Kidney (tissue), 13 donors: ENCODE measurements at regions not wholly inside any gene's neighbourhood (a gene's known extent, or its start where the extent isn't known, plus 50 kb on each side); places are given as distances from the start of the nearest gene placed in this dataset.

Source experiments
- DNase-seq, 5 donors: peaks; one replicate each; pipeline ENCODE4 v3.0.0-alpha.2; 2013 to 2020
- FAIRE-seq: peaks from 2 replicates; lab custom pipeline; 2012; peaks lifted over from hg19 to GRCh38; lab: Jason Lieb, UNC
- H3K27ac ChIP-seq, 2 donors: one replicate each; pipeline ENCODE4 v1.7.0; 2013; ENCODE audit warnings: low read depth in 2 of 2, low read length in 2 of 2, inconsistent platforms in 1 of 2
- H3K27me3 ChIP-seq: one replicate; pipeline ENCODE4 v1.7.1; 2013; ENCODE audit warnings: low read length, inconsistent platforms; ENCODE audit not compliant: control insufficient read depth, insufficient read depth
- H3K36me3 ChIP-seq, 3 donors: one replicate each; pipeline versions ENCODE4 v1.7.0 to v1.7.1; 2013; ENCODE audit warnings: low read length in 3 of 3, control low read depth in 1 of 3, inconsistent platforms in 1 of 3; ENCODE audit not compliant: insufficient read depth in 3 of 3, control insufficient read depth in 2 of 3
- H3K4me1 ChIP-seq, 3 donors: one replicate each; pipeline versions ENCODE4 v1.7.0 to v1.7.1; 2013; ENCODE audit warnings: low read length in 3 of 3, inconsistent platforms in 1 of 3, low read depth in 1 of 3; ENCODE audit not compliant: control insufficient read depth in 2 of 3, insufficient read depth in 2 of 3
- H3K4me3 ChIP-seq, 3 donors: one replicate each; pipeline versions ENCODE4 v1.7.0 to v1.8.1; 2013; ENCODE audit warnings: low read length in 3 of 3, control low read depth in 1 of 3, inconsistent platforms in 1 of 3
- H3K9ac ChIP-seq, 3 donors: one replicate each; pipeline versions ENCODE4 v1.7.0 to v1.7.1; 2013; ENCODE audit warnings: low read length in 3 of 3, control low read depth in 1 of 3, inconsistent platforms in 1 of 3
- H3K9me3 ChIP-seq, 3 donors: one replicate each; pipeline versions ENCODE4 v1.7.0 to v1.7.1; 2013; ENCODE audit warnings: low read length in 3 of 3, control low read depth in 1 of 3, inconsistent platforms in 1 of 3; ENCODE audit not compliant: control insufficient read depth in 2 of 3, insufficient read depth in 1 of 3
- CTCF ChIP-seq: IDR thresholded peaks from 3 replicates; pipeline ENCODE4 v1.5.1; 2012; ENCODE audit warnings: mild to moderate bottlenecking, moderate library complexity, borderline replicate concordance; ENCODE audit not compliant: insufficient read depth; ENCODE audit errors: extremely low read depth
- intact Hi-C: fragments of 100-400 bp; cut with DNase I; formaldehyde crosslinking; loops from one replicate; pipeline ENCODE4 v1.11.1; 2022
- donor health status: control.
- donor health status: control.
- donor health status: control.
- donor health status: control.
- donor health status: control.
- donor health status: DM: yes; HTN: yes; CAD: no.
- donor health status: Normal renal cell carcinoma (clear cell type).

GRCh38 chr12:38101753-38102152 is 214.8 kb upstream of the ALG10B start:
- Histone ChIP-seq H3K4me1 (no peaks in the 10 kb centered on the region), H3K4me3 (no peak overlapping the region), H3K27me3 (no peaks in the 10 kb centered on the region), H3K36me3 (no peaks in the 10 kb centered on the region), H3K27ac (no peak overlapping the region), H3K9me3 (no peaks in the 10 kb centered on the region), H3K9ac (no peak overlapping the region)
- FAIRE-seq (no peak), DNase-seq (no peak)
- intact Hi-C loops = no loop called here
- no peak for TF ChIP-seq CTCF

DNA sequence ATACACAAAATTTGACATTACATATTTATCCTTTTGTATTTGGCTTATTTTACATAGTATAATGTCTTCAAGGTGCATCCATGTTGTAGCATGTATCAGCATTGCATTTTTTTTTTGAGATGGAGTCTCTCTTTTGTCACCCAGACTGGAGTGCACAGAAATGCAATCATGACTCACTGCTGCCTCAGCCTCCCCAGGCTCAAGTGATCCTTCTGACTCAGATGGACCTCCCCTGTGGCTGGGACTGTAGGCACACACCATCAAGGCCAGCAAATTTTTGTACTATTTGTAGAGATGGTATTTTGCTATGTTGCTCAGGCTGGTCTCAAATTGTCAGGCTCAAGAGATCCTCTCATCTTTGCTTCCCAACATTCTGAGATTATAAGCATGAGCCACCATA is 214.4 kb upstream of the ALG10B start:
- FAIRE-seq (no peak), DNase-seq (no peak)
- no peak for TF ChIP-seq CTCF
- no peak overlapping the region for H3K27ac ChIP-seq
- intact Hi-C loops = no loop called here
- no peak overlapping the region for H3K9ac ChIP-seq
- no peaks in the 10 kb centered on the region for H3K36me3 ChIP-seq
- no peaks in the 10 kb centered on the region for H3K9me3 ChIP-seq
- no peak overlapping the region for H3K4me3 ChIP-seq
- no peaks in the 10 kb centered on the region for H3K27me3 ChIP-seq
- H3K4me1 ChIP-seq = no peaks in the 10 kb centered on the region

DNA sequence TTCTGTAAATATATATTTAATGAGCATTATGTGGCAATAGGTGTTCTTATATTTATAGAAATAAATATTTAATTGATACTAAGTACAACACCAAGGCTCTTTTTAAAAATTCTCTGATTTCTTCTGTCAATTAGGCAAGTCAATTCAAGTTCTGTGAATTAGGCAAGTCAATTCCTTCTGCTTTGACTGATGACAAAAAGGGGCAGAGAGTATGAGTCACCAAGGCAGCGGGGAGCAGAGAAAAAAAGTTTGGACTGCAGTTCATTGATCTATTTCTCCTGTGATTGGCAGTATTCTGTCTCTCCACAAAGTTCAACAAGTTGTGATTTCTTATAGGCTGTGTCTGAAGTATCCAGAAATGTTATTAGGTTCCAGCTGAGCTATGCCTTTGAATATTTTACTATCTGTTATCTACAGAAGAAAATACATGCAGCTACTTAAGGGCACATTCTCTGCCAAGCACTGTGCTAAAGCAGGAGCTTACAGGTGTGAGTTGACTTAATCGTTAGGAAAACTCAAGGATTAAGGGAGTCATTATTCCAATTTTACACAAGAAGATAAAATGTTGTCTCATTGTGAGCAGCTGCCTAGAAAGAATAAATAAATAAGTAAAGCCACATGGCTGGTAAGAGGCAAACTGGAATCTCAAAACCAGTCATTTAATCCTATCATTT is 206.4 kb upstream of the ALG10B start:
- no peak overlapping the region for H3K4me3 ChIP-seq
- no peaks in the 10 kb centered on the region for H3K27me3 ChIP-seq
- no peak for FAIRE-seq
- H3K27ac ChIP-seq = no peak overlapping the region
- H3K9ac ChIP-seq = no peak overlapping the region
- intact Hi-C loops = no loop called here
- no peak for TF ChIP-seq CTCF
- DNase-seq = no peak
- no peaks in the 10 kb centered on the region for H3K4me1 ChIP-seq
- no peaks in the 10 kb centered on the region for H3K36me3 ChIP-seq
- no peaks in the 10 kb centered on the region for H3K9me3 ChIP-seq

- no peak for FAIRE-seq
- intact Hi-C loops = no loop called here
Measured at GRCh38 chr12:38113991-38114390, 202.6 kb upstream of the ALG10B start.

More at GRCh38 chr12:38113991-38114390, 202.6 kb upstream of the ALG10B start:
- Histone ChIP-seq H3K27me3 (no peaks in the 10 kb centered on the region), H3K4me3 (no peak overlapping the region), H3K36me3 (no peaks in the 10 kb centered on the region), H3K4me1 (no peaks in the 10 kb centered on the region), H3K27ac (no peak overlapping the region), H3K9ac (no peak overlapping the region), H3K9me3 (peaks cover 0 to 5% (median 0%) of the 10 kb centered on the region in 3 donors)
- TF ChIP-seq CTCF = no peak
- no peak for DNase-seq
